ENCODE measurements at regions not wholly inside any gene's neighbourhood (a gene's known extent, or its start where the extent isn't known, plus 50 kb on each side); places are given as distances from the start of the nearest gene placed in this dataset.

- TF ChIP-seq, protein P1, sequence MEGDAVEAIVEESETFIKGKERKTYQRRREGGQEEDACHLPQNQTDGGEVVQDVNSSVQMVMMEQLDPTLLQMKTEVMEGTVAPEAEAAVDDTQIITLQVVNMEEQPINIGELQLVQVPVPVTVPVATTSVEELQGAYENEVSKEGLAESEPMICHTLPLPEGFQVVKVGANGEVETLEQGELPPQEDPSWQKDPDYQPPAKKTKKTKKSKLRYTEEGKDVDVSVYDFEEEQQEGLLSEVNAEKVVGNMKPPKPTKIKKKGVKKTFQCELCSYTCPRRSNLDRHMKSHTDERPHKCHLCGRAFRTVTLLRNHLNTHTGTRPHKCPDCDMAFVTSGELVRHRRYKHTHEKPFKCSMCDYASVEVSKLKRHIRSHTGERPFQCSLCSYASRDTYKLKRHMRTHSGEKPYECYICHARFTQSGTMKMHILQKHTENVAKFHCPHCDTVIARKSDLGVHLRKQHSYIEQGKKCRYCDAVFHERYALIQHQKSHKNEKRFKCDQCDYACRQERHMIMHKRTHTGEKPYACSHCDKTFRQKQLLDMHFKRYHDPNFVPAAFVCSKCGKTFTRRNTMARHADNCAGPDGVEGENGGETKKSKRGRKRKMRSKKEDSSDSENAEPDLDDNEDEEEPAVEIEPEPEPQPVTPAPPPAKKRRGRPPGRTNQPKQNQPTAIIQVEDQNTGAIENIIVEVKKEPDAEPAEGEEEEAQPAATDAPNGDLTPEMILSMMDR (IDR thresholded peaks at IDR 0.05): no peak
- TF ChIP-seq POLR2A (IDR thresholded peaks at IDR 0.05): no peak
Measured at GRCh38 chr14:30251017-30251416, 307.9 kb upstream of the G2E3 start.
